ENCODE measurements at regions not wholly inside any gene's neighbourhood (a gene's known extent, or its start where the extent isn't known, plus 50 kb on each side); places are given as distances from the start of the nearest gene placed in this dataset.

DNA sequence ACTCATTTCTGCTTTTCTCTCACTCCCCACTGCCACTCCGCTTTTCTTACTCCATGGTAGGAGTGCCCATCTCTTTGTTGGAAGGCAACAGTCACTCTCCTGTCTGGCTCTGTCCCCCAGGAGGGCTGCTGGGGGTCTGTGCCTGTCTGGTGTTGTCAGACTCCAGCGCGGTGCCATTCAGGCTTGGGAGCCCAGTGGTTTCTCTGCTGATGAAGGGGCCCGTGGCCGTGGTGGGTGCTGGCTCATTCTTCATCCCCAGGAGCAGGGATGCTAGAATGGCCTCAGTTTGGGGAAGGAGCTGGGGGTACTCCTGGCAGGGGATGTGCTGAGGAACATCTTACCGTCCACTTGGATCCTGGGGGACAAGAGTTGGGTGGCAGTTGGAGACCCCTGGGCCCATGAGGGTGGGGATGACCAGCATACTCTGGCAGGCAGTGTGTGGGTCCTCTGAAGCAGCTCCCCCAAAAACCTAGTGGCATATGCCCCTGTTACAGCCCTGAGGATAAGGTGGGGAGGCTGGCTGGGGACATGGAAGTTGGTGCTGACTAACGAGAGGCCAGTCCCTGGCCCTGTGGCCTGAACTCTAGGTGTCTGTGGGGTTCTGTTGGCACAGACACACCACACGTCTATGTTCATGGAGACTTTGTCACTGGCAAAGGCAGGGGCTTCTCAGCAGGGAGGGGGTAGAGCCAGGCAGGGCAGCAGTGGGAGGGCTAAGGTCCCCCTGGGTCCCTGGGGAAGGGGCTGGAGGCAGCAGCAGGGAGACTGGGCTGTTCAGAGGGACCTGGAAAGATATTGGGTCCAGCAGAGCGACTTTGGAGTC, 102.8 kb upstream of the RET start:
- no peak for DNase-seq

DNA sequence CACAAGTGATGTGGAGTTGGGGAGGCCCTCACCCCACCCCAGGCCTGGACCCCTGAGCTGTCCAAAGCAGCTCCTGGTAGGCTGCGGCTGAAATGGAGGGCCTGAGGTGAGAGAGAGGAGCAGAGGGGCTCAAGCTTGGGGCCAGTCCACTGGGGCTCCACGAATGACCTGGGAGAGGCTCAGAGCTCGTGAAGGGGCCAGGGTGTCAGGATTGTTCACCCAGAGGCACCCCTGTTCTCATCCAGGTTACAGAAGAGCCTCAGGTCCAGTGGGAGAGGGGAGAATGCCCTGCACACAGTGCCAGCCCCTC, 102.2 kb upstream of the RET start:
- no peak for DNase-seq

DNA sequence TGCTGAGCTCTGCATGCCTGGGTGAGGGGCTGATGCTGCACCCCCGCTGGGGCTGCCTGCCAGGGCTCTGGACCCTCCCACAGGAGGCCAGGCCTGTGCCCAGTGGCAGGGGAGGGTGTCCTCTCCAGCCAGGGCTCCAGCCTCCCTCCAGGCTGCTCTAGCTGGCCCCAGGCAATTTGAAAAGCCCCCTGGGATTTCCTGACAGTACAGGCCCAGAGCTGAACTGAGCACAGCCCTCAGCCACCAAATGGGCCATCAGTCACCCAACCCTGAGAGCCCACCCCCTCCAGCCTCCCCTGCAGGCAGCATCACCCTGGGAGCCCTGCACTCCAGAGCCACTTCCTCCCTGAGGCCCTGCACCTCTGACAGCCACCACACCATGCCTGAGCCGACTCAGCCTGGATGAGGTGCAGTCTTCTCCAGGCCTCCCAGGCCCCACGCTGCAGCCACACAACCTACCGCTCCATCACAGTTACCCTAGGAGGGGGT, 101.8 kb upstream of the RET start:
- no peak for DNase-seq

DNA sequence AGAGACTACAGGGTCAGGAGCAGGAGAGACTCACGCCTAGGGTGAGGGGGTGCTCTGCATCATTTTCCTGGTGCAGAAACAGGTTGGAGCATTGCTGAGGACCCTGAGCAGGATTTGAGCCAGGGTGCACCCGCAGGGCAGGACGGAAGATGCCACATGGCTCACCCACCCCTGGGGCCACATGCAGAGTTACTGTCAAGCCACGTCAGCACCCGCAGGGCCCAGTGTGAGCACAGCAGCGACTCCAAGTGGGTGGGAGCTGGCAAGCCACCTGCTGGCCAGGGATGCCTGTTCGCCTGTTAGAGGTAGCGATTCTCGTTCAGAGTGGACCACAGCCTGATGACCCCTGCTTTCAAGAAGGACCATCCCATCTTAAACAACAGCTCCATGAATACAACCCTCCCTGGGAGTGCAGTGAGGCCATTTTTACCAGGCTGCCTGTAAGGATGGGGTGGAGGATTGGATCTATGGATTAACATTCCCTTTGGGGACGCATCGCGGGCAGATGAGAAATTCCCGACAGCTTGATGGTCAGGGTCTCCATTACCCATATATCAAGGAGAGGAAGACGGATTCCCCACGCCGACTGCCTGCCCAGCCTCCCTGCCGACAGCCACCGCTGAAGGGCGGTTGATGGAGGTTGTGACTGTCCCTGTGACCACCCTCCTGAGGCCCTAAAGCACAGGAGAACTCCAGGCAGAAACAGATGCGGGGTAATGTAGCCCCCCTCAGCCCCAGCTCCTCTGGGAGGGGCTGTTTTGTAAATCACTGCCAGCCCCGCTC, 101.1 kb upstream of the RET start:
- peak; percentile 4 for DNase-seq

DNA sequence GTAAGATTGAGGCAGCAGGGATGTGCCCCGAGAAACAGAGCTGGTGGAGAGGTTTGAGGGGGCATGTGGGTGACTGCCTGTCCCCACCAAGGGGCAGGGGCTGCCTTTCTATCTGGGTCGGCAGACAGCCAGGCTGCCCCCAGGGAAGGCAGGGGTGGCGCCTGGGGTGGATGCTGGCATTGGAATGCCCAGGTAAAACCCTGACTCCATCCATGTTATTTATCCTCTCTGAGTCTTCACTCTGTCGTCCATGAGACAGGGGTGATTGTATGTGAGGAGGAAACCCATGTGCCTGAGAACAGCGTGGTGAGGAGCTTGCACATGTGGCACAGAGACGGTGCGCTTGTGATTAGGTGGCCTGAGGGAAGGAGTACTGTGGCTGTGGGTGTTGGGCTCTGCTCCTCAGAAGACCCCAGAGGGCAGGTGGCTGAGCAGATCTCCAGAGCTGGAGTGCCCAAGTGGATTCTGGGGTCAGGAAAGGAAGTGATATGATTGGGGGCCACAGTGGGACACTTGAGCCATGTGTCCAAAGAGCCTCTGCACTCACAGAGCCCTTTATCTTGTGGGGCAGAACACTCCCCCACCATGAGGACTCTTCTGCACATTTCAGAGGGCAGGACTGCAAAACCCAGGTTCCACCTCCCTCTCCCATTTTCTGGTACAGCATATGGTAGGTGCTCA, 100.4 kb upstream of the RET start:
- no peak for DNase-seq

DNA sequence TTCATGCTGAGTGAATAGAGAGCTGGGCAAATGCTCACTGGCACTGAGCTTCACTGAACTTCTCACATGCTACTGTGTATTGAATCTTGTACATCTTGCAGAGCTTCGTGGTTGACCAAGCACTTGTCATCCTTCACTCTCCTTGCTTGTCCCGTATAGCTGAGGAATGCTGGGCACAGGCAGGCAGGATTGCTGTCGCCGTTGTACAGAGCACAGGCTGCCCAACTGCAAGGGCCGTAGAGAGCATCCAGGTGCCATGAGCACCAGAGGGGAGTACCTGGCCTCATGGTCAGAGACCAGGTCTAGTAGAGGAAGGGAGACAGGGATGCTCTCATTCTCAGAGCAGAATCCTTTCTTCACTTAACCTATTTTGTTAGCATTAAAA, 99.8 kb upstream of the RET start:
- no peak for DNase-seq

DNA sequence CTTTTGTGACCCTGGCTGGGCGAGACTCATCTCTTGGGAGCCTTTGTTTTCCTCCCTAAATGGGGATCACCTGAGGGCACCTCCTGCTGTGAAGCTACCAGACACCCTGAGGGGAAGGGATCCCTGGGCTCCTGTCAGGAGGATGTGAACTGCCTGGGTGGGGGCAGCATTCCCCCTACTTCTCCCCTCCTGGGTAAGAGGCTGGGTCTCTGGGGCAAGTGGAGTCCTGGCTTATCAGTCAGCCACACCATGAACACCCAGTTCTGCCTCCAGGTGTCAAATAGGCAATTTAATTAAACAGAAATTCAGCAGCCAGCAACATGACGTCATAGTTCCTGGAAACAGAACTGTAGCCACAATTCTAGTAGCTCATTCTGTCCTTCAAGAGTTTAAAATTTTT, 97.7 kb upstream of the RET start:
- no peak for DNase-seq

DNA sequence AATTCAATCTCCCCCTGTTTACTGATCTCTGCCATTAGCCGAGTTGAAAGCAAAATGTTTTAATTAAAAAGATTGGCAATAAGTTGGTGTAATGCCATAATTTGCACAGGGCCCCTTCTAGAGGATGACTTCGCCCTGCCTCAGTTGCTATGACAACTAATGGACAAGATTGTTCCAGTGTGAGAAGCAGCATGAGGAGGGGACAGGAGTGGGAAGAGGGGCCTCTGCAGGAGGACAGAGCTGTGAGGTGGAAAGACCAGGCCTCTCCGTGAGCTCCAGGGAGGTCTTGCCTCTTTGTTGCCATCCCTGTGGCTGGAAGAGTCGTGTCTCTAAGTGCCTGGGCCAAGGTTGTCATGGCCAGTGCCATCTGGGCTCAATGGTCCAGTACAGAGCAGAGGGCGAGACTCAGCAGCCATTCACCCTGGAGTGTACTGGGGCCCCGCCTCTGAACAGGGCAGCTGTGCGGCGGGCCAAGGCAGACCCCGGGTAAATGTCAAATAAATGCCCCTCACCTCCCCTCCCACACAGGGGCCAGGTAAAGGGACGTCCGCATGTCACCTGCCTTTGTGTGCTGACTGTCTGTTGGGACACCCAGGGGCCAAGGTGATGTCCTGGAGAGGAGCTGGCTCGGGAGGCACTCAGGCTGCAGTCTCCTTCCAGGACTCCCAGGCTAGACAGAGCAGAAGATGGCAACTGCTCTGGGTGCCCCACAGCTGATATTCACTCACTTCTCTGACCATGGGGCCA, 97.0 kb upstream of the RET start:
- no peak for DNase-seq

DNA sequence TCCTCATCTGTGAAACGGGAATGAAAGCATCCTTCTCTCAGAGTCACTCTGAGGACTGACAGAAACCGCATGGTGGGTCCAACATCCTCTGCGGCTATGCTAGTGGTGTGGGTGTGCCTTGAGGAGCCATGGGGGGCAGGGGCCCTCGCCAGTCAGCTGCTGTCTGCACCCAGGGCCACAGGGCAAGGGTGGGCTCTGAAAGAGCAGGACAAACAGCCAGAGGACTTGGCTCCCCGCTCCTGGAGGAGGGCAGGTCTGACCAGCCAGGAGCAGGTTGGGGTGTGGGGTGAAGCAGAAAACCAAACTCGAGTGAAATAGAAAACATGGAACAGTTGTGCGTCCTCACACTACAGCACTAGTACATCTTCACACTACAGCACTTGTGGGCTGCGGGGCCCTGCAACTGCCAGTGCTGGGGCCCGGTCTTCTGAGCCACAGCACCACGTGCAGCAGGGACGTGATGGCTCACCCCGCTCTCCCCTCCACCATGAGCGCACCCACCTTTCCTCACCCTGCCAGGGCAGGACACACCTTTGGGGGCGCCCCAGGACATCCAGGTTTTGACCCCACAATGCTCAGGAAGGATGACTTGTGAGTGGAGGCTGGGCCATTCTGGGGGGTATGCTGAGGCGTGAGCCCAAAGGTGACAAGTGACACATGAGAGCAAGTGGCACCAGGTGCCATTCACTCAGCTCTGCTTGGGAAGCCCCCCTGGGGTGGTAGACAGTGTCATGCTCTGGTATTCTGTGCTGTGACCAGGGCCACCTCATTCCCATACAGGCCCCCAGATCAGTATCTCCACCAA, 96.1 kb upstream of the RET start:
- DNase-seq = no peak

DNA sequence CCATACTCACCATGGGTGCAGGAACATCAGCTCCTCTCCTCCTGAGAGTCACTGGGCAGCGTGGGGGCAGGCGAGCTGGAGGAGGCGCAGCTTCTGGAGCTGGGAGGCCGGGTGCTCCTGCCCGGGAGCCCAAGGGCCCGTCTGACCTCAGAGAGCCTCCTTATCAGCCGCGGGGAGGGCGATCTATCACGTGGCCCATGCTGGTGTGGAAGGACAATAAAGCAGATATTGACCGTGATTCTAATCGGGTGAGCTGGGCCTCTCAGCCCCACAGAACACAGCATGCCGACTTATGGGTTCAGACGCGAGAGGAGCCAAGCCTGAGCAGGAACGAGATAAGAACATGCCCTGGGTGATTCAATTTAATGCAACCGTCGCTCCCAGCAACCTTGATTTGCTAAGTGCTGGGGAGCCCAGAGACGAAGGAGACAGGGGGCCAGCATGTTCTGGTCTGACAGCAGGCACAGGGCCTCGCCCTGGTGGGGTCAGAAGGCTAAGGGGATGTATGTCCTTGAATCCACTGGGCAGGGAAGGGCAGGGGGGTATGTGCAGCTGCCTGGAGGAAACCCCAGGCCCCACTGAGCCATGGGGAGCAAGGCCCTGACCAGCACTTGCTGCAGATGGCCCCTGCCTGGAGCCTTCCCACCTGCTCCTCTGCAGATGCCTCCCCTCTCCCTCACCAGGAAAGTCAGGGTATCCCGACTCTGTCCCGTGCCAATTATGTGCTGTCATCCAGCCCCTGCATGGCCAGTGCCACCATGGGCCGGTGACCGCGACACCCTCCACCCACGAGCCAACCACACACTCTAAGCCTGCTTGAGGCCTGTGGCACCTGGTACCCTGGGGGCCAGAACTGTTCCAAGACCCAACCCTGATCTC, 95.3 kb upstream of the RET start:
- no peak for DNase-seq

DNA sequence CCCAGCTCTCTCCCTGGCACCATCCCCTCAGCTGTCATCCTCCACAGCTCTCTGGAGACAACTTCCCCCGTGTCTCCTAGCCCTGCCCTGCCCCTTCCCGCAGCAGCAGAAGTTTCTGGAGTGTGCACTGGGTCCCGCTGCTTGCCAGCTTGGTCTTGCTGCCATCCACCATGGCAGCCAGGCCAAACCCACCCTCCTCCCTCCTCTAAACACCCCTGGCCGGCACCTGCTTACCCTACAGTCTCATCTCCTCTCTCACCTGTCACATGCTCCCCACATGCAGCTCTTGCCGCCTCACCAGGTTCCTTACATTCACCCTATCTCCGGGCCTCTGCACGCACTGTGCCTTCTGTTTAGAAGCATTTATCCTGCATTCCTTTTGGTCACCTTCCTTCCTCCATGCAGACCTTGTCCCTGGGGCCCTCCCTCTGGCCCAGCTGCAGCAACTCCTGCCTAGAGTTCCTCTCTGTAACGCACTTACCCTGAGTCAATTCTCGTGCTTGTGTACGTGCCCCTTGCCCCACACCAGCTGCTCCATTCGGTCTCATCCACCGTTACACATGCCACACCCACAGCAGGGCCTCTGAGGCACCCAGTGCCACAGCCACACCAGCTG, 93.9 kb upstream of the RET start:
- DNase-seq = no peak

DNA sequence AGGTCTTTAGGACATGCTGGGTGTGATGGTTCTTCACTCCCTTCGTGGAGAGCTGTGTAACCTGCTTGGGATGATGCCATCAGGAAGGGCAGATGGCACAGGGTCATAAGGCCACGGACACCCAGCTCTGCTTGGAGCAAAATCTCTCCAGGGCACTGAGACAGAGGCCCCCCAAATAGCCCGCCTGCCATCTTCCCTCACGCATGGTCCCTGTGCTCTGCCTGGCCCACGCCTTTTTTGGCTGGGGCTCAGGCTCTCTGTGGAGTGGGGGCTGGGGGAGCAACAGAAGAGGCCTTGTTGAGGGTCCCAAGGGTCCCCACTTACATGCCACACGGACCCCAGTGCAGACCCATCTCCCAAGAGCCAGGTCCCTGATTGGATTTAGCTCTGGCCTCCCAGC, 93.3 kb upstream of the RET start:
- no peak for DNase-seq

DNA sequence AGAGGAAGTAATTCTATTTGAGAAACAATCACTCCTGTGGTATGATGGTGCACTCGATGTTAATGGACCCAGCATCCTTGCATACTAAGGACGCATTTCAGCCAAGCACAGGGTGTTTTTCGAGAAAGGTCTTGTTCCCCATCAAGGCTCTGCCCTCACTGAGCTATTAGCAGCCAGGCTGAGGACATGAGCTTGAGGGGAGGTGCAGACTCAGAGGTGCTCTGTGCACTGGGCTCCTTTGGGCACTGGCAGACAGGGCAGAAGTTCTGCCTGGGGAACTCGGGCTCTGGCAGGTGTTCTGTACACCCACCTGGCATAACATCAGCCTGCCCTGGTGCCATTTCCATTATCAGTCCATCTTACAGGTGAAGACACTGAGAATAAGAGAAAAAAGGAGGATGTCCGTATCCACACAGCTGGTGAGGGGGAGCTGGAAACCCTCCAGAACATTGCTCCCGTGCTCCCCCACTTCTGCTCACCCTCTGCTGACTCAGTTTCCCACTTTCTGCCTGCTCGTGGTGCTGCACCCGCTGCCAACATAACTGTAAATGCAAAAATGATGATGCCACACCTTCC, 92.7 kb upstream of the RET start:
- DNase-seq = no peak

DNA sequence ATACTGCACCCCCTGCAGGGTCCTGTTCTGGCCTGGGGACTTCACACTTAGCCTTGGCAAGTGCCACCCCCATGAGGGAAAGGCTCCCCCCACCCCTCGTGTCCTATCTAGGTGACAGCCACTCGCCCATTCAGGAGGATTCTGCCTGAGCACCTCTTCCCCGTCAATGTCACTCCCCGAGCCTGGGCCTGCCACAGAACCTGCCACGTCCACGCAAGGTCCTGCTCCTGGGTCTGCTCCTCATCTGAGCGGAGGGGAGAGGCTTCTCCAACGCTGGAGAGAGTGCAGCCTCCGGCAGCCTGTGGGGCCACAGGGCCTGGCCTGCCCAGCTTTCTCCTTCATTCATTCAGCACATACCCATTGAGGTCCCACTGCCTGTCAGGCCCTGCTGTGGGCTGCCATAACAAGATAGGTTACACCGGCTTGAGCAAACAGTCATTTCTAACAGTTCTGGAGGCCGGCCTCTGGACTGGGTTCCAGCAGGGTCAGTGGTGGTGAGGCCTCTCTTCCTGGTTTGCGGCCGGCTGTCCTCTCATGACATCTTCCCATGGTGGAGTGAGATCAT, 92.0 kb upstream of the RET start:
- no peak for DNase-seq

DNA sequence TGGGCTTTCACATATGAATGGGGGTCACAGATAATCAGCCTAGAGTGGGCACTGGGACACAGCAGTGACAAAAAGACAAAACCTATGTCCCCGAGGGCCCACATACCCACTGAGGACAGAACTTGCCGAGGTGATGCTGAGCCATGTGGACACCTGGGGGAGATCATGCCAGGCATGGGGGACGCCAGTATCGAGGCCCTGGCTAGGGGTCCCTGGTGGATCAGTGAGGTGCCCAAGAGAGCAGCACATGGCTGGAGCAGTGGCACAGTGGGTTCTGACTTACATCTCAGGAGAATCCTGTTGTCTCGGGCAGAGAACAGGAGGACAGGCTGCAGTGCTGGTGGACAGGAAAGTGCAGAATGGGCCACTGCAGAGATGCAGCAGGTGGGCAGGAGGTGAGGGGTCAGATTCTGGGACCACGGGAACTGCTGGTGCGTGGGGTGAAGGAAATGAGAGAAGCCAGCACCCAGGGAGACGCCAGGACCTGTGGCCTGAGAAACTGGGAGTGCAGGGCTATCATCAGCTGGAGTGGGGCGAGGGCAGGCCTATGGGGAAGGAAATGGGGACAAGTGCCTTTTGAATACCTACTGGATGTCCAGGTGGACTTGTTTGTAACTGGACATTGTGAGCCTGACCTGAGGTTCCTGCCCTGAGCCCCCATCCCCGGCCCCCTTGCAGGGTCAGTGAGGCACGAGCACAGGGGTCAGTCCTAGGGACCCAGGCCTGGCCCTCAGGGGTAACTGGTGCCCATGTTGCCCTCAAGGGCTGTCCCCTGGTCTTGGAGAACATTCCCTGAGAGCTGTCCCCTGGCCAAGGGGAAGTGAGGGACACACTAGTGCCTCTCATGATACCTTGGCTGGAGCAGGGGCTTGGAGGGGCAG, 91.2 kb upstream of the RET start:
- no peak for DNase-seq

DNA sequence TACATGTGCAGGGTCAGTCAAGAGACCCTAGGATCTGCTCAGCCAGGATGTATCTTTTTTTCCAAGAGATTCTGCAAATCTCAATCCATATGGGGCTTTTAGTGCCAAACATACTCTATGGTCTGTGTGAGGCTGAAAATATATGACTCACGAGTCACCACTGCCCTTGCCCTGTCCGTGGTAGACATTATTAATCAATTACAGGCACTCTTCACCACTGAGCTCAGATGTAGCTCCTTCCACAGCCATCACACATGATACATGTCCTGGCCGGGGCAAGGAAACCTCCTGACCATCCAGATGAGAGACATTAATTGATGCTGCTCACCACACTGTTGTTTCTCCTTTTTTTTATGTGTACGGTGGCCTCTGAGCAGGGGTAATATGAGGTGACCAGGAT, 90.2 kb upstream of the RET start:
- no peak for DNase-seq

DNA sequence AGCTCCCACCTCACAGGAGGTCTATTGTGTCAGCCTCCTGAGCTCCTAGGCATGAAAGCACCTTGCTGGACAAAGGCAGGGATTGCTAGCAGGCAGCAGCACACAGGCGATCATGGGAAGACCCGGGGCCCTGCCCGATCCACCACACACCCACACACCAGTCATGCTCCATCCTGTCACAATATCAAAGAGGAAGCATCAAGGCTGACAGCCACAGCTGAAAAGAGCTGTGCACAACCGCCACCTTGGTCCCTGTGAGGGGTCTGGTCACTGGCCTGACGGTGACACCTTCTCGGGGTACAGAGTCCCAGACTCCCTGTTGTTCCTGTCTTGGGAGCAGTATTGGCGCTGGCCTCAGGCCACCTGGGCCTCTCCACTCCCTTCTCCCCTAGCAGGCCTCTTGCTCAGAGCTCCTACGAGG, 89.7 kb upstream of the RET start:
- DNase-seq = no peak

DNA sequence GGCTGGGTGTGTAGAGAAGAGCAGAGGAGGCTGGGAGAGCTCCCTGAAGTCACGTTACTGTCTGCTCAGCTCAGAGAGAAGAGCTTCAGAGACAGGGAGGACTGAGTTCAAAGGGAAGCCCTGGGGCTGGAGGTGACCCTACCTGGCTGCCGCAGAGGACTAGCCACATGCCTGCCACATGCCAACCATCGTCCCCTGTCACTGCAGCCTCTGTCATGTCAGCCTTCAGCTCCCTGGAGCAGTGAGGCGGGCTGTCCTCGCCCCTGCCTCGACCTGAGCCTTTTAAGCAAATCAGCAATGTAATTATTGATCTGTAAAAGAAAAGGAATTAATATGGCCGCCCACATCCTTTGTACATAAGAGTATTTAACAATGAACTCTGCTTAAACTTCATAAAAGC, 89.3 kb upstream of the RET start:
- no peak for DNase-seq

DNA sequence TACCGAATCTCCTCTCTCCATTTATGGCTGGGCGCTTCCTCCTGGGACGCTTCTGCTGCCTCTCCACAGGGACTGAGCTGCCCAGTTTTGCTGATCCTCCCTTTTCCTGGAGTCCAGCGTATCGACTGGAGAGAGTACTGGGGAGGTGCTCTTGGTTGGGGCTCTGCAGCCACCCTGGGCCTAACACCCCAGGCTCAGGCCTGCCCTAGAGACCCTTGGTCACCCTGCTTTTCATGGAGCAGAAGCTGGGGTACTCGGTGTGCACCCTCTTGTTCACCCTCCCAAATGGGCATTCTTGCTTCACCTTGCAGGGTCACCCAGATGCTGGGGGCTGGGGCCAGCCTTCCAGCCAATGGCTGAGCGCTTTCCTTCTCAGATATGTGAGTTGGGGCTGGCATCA, 88.8 kb upstream of the RET start:
- no peak for DNase-seq

Measured in dermis blood vessel endothelial cell (primary cell).